NCI-H345 treated with DMSO at 0.1 percent for 48 hours (cell line): ENCODE measurements at regions not wholly inside any gene's neighbourhood (a gene's known extent, or its start where the extent isn't known, plus 50 kb on each side); places are given as distances from the start of the nearest gene placed in this dataset.
"Not testable (repeated sequence)": the region's sequence is repeated elsewhere in the genome, so short reads cannot be mapped to it uniquely, and the experiment has no call there.

Experiments
- DNase-seq: peaks from one replicate; lab custom pipeline; 2025; ENCODE audit not compliant: unreplicated experiment; lab: John Stamatoyannopoulos, UW

DNA sequence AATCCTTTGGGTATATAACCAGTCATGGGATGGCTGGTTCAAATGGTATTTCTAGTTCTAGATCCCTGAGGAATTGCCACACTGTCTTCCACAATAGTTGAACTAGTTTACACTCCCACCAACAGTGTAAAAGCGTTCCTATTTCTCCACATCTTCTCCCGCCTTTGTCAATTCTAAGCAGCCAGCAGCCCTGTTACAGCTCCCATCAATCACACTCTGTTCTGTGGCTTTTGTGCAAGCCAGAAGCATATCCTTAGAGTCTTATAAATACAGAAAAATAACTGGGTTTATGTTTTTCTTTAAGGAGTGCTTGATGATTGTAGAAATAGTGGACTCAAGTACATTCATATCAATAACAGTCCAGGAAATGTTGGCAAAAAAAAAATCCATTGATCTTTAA is 232.9 kb downstream of the ASMT start:
- not testable (repeated sequence) for DNase-seq

DNA sequence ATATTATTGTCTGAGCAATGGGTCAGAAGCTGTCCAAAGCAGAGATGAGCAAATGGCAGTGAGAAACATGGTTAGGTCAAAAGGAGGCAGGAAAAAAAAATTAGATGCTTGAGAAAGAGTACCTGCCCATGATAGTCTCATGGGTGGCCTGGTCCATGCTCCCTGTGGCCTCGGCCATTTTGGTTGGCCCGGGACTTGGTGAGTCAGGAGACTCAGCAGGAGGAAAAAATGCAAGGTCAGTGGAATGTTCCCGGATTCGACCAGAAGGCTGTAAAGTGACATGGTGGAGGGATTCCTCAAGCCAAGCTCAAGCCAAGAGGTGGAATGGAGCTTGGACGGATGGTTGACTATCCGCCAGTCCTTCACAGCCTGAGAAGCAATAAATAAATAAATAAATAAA is 236.7 kb downstream of the ASMT start:
- no peak for DNase-seq

DNA sequence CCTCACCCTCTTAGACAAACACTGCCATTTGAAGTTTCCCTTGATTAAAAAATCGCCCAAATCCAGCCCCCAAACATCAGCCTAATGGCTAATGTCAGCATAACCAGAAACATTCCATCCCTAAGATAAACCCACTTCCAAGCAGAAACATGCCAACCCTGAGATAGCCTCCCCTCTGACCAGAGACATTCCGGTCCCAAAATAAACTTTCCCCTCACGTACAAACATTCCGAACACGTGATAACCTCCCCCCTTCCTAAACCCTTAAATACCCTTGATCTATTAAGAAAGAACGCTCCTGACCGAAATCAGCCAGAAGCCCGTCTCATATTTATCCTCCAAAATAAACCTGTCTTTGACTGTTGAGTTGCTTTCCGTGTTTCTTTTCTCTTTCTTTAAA is 237.2 kb downstream of the ASMT start:
- DNase-seq = no peak

DNA sequence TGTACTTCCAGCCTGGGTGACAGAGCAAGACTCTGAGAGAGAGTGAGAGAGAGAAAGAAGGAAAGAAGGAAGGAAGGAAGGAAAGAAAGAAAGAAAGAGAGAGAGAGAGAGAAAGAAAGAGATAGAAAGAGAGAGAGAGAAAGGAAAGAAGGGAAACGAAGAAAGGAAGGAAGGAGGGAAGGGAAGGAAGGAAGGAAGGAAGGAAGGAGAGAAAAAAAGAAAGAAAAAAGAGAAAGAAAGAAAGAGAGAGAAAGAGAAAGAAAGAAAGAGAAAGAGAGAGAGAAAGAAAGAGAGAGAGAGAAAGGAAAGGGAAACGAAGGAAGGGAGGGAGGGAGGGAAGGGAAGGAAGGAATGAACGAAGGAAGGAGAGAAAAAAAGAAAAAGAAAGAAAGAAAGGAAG is 238.6 kb downstream of the ASMT start:
- DNase-seq = no peak

DNA sequence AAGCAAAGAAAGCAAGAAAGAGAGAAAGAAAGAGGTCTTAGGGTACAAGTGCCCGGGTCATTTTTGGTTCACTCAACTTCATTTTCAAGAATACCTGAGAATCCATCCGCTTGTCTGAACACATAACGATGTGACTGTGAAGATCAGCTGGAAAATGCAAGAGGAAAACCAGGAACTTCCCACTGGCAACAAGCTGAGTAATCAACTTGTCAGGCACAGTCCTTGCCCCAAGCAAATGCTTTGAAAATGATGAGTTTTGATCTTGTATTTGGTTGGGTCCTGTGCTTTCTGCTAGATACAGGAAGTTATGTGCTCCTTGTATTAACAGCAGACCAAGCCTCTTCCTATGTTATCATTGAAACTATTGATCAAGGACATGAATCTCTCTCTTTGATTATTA is 239.1 kb downstream of the ASMT start:
- DNase-seq = no peak

DNA sequence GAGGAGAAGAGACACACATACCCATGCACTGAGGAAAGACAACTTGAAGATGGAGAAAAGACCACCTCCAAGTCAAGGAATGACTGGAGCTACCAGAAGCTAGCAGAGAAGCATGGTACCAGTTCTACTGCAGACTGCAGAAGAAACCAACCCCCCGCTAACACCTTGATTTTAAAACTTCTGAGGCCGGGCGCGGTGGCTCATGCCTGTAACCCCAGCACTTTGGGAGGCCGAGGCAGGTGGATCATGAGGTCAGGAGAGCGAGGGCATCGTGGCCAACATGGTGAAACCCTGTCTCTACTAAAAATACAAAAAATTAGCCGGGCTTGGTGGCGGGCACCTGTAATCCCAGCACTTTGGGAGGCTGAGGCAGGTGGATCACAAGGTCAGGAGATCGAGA is 240.0 kb downstream of the ASMT start:
- not testable (repeated sequence) for DNase-seq

DNA sequence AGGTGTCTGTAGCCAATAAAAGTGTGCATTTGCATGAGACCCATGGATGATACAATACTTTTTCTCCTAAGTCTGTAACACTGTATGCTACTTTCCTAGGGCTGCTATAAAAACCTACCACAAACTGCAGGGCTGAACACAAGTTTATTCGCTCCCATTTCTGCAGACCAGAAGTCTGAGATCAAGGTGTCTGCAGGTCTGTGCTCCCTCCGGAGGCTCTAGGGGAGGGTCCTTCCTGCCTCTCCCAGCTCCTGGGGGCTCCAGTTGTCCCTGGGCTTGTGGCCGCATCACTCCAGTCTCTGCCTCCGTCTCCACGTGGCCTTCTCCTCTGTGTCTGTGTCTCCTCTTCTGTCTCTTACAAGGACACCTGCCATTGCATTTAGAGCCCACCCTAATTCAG is 244.4 kb downstream of the ASMT start:
- DNase-seq = not testable (repeated sequence)

DNA sequence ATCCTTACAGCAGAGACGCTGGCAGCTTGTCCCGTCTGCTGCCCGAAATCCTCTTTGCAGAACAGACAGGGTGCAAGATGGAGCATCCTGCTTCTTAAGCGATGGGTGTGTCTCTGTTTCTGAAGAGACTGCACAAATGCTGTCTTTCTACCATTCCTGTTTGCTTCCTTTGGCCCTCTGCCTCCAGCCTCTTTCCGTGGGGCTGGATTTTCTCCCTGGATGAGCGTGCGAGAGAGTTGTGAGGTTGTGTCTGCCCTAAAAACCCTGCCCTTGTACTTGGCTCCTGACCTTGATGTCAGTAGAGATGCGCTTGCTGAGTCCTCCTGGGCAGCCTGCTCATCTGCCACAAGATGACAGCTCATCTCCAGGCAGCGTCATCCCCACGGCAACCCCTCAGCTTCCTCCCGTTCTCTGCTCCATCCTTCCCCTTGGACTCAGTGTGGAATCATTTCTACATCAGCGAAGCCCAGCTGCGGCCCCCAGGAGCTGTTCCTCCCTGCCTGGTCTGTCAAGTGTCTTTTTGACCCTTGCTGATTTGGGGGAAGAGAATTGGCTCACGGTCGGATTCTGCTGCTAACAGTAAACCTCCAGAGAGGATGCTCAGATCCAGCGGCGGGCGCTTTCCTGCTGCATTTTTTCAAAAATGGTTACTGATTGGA is 246.2 kb downstream of the ASMT start:
- DNase-seq = no peak

DNA sequence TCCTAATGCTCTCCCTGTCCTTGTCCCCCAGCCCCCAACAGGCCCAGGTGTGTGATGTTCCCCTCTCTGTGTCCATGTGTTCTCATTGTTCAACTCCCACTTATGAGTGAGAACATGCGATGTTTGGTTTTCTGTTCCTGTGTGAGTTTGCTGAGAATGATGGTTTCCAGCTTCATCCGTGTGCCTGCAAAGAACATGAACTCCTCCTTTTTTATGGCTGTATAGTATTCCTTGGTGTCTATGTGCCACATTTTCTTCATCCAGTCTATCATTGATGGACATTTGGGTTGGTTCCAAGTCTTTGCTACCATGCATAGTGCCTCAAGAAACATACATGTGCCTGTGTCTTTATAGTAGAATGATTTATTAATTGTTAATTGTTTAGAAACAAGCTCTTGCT is 249.1 kb downstream of the ASMT start:
- not testable (repeated sequence) for DNase-seq

DNA sequence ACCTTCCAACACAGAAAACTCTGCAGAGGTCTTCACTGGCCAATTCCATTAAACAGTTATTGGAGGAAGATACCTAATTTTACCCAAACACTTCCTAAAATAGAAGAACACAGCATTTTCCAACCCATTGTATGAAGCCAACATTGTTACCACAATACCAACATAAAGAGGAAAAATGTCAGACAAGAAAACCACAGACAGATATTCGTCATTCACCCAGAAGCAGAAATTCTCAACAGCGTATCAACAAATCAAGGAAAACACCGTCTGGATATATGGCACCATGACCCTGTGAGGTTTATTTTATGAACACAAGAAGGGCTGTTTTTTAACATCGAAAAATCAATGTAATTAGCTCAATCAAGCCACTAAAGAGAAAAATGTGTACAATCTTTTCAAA is 255.6 kb downstream of the ASMT start:
- DNase-seq = no peak

DNA sequence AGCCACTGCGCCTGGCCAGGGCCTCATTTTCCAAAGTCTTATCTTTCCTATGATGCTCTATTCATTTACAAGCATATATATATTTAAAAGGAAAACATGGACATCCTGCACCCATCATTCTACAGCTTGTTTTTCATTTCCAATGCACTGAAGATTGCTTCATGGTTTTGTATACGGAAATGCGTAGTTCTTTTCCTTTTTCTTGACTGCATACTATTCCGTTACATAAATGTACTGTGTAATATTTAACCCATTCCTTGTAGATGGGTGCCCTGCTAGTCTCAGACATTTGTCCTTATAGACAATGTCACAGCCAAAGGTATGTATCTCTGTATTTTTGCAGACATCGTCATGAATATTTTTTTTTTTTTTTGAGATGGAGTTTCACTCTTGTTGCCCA is 257.0 kb downstream of the ASMT start:
- DNase-seq = no peak

DNA sequence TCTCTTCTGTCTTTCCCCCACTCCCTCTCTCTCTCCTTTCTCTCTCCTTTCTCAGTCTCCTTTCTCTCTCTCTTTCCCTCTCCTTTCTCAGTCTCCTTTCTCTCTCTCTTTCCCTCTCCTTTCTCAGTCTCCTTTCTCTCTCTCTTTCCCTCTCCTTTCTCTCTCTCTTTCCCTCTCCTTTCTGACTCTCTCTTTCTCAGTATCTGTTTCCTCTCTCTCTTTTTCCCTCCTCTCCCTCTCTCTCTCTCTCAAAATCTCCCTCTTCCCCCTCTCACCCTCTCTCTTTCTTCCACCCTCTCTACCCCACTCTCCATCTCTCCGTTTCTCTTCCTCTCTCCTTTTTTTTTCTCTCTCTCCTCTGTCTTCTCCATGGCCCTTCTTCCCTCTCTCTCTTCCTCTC is 258.8 kb downstream of the ASMT start:
- no peak for DNase-seq

DNA sequence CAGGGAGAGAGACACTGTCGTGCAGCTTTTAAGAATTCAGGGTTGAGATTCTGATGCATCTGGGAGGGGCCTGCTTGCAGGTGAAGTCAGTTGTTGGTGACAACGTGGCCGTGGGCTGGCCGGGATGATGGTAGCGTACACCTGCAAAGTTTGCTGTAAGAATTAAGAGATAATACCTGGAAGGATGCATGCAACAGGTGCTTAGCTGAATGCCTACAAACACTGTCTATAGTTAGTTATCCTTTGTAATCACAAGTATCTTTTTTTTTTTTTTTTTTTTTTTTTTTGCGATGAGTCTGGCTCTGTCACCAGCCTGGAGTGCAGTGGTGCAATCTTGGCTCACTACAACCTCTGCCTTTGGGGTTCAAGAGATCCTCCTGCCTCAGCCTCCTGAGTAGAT is 259.6 kb downstream of the ASMT start:
- no peak for DNase-seq

DNA sequence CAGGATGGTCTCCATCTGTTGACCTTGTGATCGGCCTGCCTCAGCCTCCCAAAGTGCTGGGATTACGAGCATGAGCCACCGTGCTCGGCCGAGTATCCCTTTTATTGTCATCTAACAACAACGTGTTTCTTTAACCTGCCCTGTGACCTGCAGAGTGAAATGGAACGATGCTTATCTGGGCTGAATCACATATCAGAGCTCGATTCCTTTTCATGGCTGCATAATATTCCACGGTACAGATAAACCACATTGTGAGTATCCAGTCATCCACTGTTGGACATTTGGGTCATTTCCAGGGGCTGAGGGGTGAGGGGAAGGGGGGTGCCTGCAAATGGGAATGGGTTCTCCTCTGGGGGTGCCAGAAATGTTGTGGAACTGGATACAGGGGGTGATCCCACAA is 260.0 kb downstream of the ASMT start:
- no peak for DNase-seq

DNA sequence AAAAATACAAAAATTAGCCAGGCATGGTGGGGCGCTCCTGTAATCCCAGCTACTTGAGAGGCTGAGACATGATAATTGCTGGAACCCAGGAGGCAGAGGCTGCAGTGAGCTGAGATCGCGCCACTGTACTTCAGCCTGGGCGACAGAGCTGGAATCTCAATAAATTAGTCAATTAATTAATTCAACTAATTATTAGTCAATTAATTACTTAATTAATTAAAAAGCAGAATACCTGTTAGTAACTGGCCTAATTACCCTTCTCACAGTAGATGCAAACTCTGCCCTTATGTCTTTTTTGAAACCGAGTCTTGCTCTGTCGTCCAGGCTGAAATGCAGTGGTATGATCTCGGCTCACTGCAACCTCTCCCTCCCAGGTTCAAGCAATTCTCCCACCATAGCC is 261.2 kb downstream of the ASMT start:
- DNase-seq = no peak

DNA sequence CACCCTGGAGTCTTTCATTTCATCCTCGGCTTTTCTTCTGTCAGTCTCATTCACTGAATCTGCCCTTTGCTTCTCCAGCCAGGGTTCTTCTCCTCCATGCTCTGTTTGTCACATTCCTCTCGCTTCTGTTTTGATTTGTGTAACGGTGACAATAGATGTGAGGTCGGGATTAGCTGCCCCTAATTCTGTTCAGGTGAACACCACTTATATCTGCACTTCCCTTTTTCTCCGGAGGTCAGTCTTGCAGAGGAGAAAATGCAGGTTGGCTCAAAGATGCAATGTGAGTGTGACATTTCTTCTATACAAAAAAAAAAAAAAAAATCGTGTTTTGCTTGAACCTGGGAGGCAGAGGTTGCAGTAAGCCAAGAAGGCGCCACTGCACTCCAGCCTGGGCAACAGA is 262.9 kb downstream of the ASMT start:
- DNase-seq = no peak

DNA sequence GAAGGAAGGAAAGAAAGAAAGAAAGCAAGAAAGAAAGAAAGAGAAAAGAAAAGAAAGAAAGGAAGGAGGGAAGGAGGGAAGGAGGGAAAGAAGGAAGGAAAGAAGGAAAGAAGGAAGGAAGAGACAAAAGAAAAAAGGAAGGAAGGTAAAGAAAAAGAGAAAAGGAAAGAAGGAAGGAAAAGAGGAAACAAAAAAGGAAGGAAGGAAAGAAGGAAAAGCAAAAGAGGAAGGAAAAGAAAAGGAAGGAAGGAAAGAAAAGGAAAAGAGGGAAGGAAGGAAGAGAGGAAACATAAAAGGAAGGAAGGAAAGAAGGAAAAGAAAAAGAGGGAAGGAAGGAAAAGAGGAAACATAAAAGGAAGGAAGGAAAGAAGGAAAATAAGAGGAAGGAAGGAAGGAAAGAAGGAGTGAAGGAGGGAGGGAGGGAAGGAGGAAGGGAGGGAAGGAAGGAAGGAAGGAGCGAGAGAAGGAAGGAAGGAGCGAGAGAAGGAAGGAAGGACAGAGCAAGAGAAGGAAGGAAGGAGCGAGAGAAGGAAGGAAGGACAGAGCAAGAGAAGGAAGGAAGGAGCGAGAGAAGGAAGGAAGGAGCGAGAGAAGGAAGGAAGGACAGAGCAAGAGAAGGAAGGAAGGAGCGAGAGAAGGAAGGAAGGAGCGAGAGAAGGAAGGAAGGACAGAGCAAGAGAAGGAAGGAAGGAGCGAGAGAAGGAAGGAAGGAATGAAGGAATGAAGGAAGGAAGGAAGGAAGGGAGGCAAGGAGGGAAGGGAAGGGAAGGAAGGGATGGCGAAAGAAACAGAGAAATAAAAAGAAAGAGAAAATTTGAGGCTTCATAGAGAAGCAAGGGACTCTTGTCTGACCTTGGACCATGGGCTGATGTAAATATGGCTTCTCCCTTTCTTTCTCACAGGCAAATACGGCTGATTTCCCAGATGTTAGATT is 266.3 kb downstream of the ASMT start:
- DNase-seq = not testable (repeated sequence)

DNA sequence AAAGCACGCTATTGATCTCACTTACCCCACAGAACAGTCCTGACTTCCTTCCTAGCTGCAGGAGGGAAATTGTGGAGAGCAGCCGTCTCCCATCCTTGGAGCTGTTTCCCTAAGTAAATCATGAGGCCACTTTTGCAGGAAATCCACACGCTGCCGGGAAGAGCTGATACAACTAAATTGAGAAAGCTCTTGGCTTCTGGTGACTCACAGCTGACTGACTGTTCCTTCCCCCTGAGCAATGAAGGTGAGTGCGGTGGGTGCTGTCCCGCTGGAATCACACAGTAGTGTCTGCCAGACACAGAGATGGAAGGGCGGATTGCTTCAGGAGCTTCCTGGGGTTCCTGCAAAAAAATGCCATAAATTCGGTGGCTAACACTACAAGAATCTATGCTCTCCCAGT is 268.9 kb downstream of the ASMT start:
- no peak for DNase-seq

DNA sequence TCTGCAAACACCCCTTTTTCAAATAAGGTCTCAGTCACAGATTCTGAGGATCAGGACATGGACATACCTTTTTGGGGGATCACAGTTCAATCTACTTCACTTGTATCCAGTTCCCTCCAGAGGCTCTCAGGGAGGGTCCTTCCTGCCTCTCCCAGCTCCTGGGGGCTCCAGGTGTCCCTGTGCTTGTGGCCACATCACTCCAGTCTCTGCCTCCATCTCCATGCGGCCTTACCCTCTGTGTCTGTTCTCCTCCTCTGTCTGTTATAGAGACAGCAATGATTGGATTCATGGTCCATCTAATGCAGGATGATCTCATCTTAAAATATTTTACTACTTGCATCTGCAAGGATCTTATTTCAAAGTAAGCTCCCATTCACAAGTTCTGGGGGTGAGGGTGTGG is 269.6 kb downstream of the ASMT start:
- DNase-seq = no peak

DNA sequence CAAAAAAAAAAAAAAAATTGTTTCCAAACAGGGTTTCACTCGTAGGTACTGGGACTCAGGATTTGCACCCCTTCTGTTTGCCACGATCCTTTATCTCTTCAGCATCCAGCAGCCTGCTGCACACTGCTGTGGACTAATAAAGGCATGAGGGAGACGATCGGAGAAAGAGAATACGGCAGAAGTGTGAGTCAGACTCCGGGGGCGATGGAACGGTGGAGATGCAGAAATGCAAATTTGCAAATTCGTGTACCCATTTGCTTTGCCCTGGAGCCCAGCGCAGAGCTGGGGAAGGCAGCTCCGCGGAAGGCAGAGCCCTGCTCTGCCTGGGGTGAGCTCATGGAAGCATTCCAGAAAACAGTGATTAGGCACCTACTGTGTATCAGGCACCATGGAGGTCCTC is 270.3 kb downstream of the ASMT start:
- DNase-seq = no peak

DNA sequence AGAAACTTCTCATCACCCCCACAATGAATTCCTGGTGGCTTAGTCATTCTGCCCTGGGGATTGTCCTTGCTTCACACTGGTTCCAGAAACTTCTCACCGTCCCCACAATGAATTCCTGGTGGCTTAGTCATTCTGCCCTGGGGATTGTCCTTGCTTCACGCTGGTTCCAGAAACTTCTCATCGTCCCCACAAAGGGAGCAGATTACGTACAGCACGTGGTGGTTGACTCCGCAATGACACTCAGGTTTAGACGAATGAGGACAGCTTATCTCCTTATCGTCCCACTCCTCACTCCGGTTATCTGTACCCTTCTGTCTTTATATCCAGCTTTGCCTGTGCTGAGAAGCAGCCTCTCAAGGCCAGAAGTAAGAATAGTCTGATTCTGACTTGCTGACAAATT is 273.4 kb downstream of the ASMT start:
- not testable (repeated sequence) for DNase-seq

DNA sequence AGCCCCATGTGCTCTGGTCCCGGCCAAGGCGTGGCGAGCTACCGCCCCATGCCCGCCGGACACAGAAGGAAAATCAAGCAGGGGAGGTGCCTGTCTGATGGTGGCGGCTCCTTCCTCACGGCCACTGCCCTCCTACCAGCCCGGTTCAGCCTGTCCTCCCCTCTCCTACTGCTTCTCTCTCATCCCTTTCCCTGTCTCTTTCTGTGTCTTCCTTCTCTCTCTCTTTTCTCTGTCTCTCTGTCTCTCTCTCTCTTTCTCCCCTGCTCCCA is 279.1 kb downstream of the ASMT start:
- no peak for DNase-seq

DNA sequence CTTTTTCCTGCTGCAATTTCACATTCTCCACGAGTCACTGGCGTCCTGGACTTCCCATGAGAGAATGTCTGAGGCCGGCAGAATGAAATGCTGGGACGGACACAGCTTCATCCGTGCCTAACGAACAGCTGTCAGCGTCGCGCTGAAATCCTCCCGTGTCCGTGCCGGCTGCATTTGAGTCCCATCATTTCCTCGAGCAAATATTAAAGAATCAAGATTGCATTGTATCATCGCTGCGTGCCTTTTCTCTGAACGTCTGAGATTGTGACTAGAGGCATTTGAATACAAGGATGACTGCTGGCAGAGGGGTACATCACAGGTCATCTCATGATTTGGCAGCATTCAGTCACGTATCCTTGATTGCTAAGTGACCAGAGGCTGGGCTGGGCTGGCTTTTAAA is 279.9 kb downstream of the ASMT start:
- no peak for DNase-seq
